GM12878 (cell line): ENCODE measurements at regions not wholly inside any gene's neighbourhood (a gene's known extent, or its start where the extent isn't known, plus 50 kb on each side); places are given as distances from the start of the nearest gene placed in this dataset.

Experiments
- ATAC-seq: fragments of 200-7000 bp; cut with Tn5 transposase; 3 replicates; pipeline ENCODE4 v1.9.1; 2020; ENCODE audit warnings: mild to moderate bottlenecking, moderate library complexity
- BruUV-seq: library from RNA; stranded (reverse); fragments of 400-500 nt; replicated peaks from 2 replicates; lab custom pipeline; 2021; lab: Mats Ljungman, UMichigan
- CTCF ChIA-PET: fragments of 300-600 bp; sonication (Branson Sonifier 250); formaldehyde crosslinking; extraction: SDS; loops from one replicate; lab custom pipeline; 2021; ENCODE audit warnings: inconsistent platforms; lab: Yijun Ruan, JAX
- POLR2A ChIA-PET: fragments of 350-600 bp; formaldehyde crosslinking; extraction: SDS; loops from one replicate; lab custom pipeline; 2021; ENCODE audit warnings: inconsistent platforms; lab: Charles Lee
- RAD21 ChIA-PET: fragments of 300-600 bp; sonication (Branson Sonifier 250); formaldehyde crosslinking; loops from one replicate; lab custom pipeline; 2023; ENCODE audit warnings: antibody characterized with exemption; ENCODE audit not compliant: unreplicated experiment; lab: Charles Lee
- SMC1A ChIA-PET: fragments of 300-600 bp; sonication (Branson Sonifier 250); formaldehyde crosslinking; loops from one replicate; lab custom pipeline; 2023; ENCODE audit not compliant: unreplicated experiment, uncharacterized antibody; lab: Charles Lee
- DNase-seq: peaks from one replicate; pipeline ENCODE4 v3.0.0-alpha.2; 2011; ENCODE audit warnings: low read depth, low spot score
- FAIRE-seq: peaks from 3 replicates; lab custom pipeline; 2011; peaks lifted over from hg19 to GRCh38; lab: Jason Lieb, UNC
- H2AFZ ChIP-seq: 2 replicates; pipeline ENCODE4 v1.6.0; 2011; ENCODE audit warnings: low read depth, low read length, control low read depth; ENCODE audit not compliant: control insufficient read depth
- H3K27ac ChIP-seq: 2 replicates; pipeline ENCODE4 v1.5.1; 2011; ENCODE audit warnings: control low read depth; ENCODE audit not compliant: control insufficient read depth, insufficient read depth
- H3K27me3 ChIP-seq, 2 experiments: replicated peaks in 1 of 2; 2 replicates each; pipeline versions ENCODE4 v1.6.0 to v1.6.1; 2011; ENCODE audit warnings: low read length in 1 of 2; ENCODE audit not compliant: control insufficient read depth in 2 of 2, insufficient read depth in 2 of 2
- H3K36me3 ChIP-seq, 2 experiments: 2 replicates each; pipeline ENCODE4 v1.5.1; 2011; ENCODE audit warnings: low read length in 1 of 2; ENCODE audit not compliant: control insufficient read depth in 2 of 2, insufficient read depth in 2 of 2
- H3K4me1 ChIP-seq: 2 replicates; pipeline ENCODE4 v1.6.1; 2011; ENCODE audit warnings: mild to moderate bottlenecking, low read length, moderate library complexity, mixed read lengths; ENCODE audit not compliant: control insufficient read depth, insufficient read depth
- H3K4me2 ChIP-seq: 2 replicates; pipeline ENCODE4 v1.6.0; 2011; ENCODE audit warnings: control low read depth; ENCODE audit not compliant: control insufficient read depth, insufficient read depth
- H3K4me3 ChIP-seq: fragments of 200-600 bp; sonication (generic); 2 replicates; pipeline ENCODE4 v1.5.1; 2016
- H3K79me2 ChIP-seq: 2 replicates; pipeline ENCODE4 v1.6.0; 2011; ENCODE audit warnings: low read length; ENCODE audit not compliant: control insufficient read depth, insufficient read depth
- H3K9ac ChIP-seq: 2 replicates; pipeline ENCODE4 v1.8.0; 2011; ENCODE audit warnings: low read length, control low read depth, mixed read lengths; ENCODE audit not compliant: control insufficient read depth, insufficient read depth
- H3K9me3 ChIP-seq: replicated peaks from 3 replicates; pipeline ENCODE4 v1.5.1; 2011; ENCODE audit warnings: mild to moderate bottlenecking, low read length; ENCODE audit not compliant: control insufficient read depth, insufficient read depth
- H4K20me1 ChIP-seq: 2 replicates; pipeline ENCODE4 v1.6.0; 2011; ENCODE audit not compliant: control insufficient read depth, insufficient read depth
- MTA2 ChIP-seq: fragments of 450-650 bp; IDR thresholded peaks from 2 replicates; pipeline ENCODE4 v1.6.1; 2016; ENCODE audit warnings: low read depth, mild to moderate bottlenecking, moderate library complexity
- NFYB ChIP-seq: IDR thresholded peaks from 2 replicates; pipeline ENCODE4 v1.6.1; 2011; ENCODE audit warnings: low read depth, mild to moderate bottlenecking, low read length, improper control_type of control experiment, moderate library complexity; ENCODE audit not compliant: insufficient read depth
- RAD51 ChIP-seq: fragments of 450-650 bp; IDR thresholded peaks from 2 replicates; pipeline ENCODE4 v1.6.1; 2016; ENCODE audit warnings: moderate library complexity, mild to moderate bottlenecking, inconsistent platforms
- USF1 ChIP-seq: IDR thresholded peaks from 2 replicates; pipeline ENCODE4 v1.6.1; 2011; ENCODE audit warnings: borderline replicate concordance, low read depth, mild to moderate bottlenecking, moderate library complexity, mixed read lengths, low read length; ENCODE audit not compliant: insufficient read depth; ENCODE audit errors: extremely low read length
- WGBS: methylation state at CpG from one replicate; pipeline ENCODE4 v1.1.6; 2016; ENCODE audit warnings: low lambda C conversion rate; ENCODE audit not compliant: insufficient replicate concordance, insufficient coverage; ENCODE audit errors: missing lambda C conversion rate; 5-methylcytosine and 5-hydroxymethylcytosine counted together
- in situ Hi-C: fragments of 300-500 bp; cut with MboI; formaldehyde crosslinking; loops from 9 replicates; pipeline ENCODE4 v1.14.3; 2018; ENCODE audit warnings: mixed read lengths
- intact Hi-C: fragments of 100-400 bp; cut with micrococcal nuclease; formaldehyde crosslinking; loops from one replicate; pipeline ENCODE4 v1.14.2; 2022; ENCODE audit not compliant: unreplicated experiment
- TF ChIP-seq, protein P1 (sequence below): fragments of 450-650 bp; IDR thresholded peaks from 2 replicates; pipeline ENCODE4 v1.6.1; 2017; ENCODE audit warnings: antibody characterized with exemption, mild to moderate bottlenecking, moderate library complexity
- TF ChIP-seq, protein P2 (sequence below): fragments of 450-650 bp; IDR thresholded peaks from 2 replicates; pipeline ENCODE4 v1.6.1; 2018; ENCODE audit warnings: mild to moderate bottlenecking, low read depth, moderate library complexity; ENCODE audit not compliant: partially characterized antibody

GRCh38 chr2:147684903-147685302 lies 159.9 kb upstream of the ACVR2A start:
- 24% methylated on average over 4 of the region's 4 CpGs for WGBS
- intact Hi-C loops (no loop called here), in situ Hi-C loops (no loop called here)
- ChIA-PET RAD21 (no interaction called here), POLR2A (no interaction called here), CTCF (no interaction called here), SMC1A (no interaction called here)
- Histone ChIP-seq H3K79me2 (no peaks in the 10 kb centered on the region), H4K20me1 (no peaks in the 10 kb centered on the region), H2AFZ (no peak overlapping the region), H3K4me3 (no peak overlapping the region), H3K9me3 (no peaks in the 10 kb centered on the region; the same call in 2 of the 3 replicates), H3K27ac (no peak overlapping the region), H3K9ac (no peak overlapping the region), H3K4me2 (no peak overlapping the region), H3K36me3 (no peaks in the 10 kb centered on the region), H3K4me1 (peaks cover 10% of the 10 kb centered on the region), H3K27me3 (no peaks in the 10 kb centered on the region)
- no TSS peak for BruUV-seq
- TF ChIP-seq USF1, result peak; percentile 3
- TF ChIP-seq RAD51, result peak; percentile 43; the same call in 1 of the 2 replicates
- TF ChIP-seq, protein P1, sequence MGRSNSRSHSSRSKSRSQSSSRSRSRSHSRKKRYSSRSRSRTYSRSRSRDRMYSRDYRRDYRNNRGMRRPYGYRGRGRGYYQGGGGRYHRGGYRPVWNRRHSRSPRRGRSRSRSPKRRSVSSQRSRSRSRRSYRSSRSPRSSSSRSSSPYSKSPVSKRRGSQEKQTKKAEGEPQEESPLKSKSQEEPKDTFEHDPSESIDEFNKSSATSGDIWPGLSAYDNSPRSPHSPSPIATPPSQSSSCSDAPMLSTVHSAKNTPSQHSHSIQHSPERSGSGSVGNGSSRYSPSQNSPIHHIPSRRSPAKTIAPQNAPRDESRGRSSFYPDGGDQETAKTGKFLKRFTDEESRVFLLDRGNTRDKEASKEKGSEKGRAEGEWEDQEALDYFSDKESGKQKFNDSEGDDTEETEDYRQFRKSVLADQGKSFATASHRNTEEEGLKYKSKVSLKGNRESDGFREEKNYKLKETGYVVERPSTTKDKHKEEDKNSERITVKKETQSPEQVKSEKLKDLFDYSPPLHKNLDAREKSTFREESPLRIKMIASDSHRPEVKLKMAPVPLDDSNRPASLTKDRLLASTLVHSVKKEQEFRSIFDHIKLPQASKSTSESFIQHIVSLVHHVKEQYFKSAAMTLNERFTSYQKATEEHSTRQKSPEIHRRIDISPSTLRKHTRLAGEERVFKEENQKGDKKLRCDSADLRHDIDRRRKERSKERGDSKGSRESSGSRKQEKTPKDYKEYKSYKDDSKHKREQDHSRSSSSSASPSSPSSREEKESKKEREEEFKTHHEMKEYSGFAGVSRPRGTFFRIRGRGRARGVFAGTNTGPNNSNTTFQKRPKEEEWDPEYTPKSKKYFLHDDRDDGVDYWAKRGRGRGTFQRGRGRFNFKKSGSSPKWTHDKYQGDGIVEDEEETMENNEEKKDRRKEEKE, result no peak
- TF ChIP-seq MTA2, result no peak
- TF ChIP-seq, protein P2, sequence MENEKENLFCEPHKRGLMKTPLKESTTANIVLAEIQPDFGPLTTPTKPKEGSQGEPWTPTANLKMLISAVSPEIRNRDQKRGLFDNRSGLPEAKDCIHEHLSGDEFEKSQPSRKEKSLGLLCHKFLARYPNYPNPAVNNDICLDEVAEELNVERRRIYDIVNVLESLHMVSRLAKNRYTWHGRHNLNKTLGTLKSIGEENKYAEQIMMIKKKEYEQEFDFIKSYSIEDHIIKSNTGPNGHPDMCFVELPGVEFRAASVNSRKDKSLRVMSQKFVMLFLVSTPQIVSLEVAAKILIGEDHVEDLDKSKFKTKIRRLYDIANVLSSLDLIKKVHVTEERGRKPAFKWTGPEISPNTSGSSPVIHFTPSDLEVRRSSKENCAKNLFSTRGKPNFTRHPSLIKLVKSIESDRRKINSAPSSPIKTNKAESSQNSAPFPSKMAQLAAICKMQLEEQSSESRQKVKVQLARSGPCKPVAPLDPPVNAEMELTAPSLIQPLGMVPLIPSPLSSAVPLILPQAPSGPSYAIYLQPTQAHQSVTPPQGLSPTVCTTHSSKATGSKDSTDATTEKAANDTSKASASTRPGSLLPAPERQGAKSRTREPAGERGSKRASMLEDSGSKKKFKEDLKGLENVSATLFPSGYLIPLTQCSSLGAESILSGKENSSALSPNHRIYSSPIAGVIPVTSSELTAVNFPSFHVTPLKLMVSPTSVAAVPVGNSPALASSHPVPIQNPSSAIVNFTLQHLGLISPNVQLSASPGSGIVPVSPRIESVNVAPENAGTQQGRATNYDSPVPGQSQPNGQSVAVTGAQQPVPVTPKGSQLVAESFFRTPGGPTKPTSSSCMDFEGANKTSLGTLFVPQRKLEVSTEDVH, result no peak
- TF ChIP-seq NFYB, result no peak
- FAIRE-seq, result no peak
- no peak for ATAC-seq
- no peak for DNase-seq
